CD14-positive monocyte (primary cell): ENCODE measurements at regions not wholly inside any gene's neighbourhood (a gene's known extent, or its start where the extent isn't known, plus 50 kb on each side); places are given as distances from the start of the nearest gene placed in this dataset.

Source experiments
- DNase-seq, 3 donors: peaks; one replicate each; pipeline ENCODE4 v3.0.0-alpha.2; 2011 to 2022
- H2AFZ ChIP-seq: 2 replicates; pipeline ENCODE4 v1.6.0; 2012; ENCODE audit warnings: mild to moderate bottlenecking, low read depth, low read length, inconsistent platforms; ENCODE audit not compliant: insufficient read depth, poor library complexity, severe bottlenecking
- H3K27ac ChIP-seq, 2 donors: 1 replicate in 1 of 2; 2 replicates in 1 of 2; pipeline ENCODE4 v1.5.1; 2012 to 2013; ENCODE audit warnings: low read length in 2 of 2, control low read depth in 1 of 2, inconsistent platforms in 1 of 2, low read depth in 1 of 2, mild to moderate bottlenecking in 1 of 2
- H3K27me3 ChIP-seq, 2 donors: one replicate each; pipeline versions ENCODE4 v1.6.0 to v1.6.1; 2011 to 2013; ENCODE audit warnings: low read length in 2 of 2; ENCODE audit not compliant: control insufficient read depth in 2 of 2, insufficient read depth in 2 of 2
- H3K36me3 ChIP-seq, 2 donors: replicated peaks in 1 of 2; 1 replicate in 1 of 2; 2 replicates in 1 of 2; pipeline versions ENCODE4 v1.5.1 to v1.6.1; 2012 to 2013; ENCODE audit warnings: low read length in 2 of 2, control low read depth in 1 of 2, inconsistent platforms in 1 of 2, mild to moderate bottlenecking in 1 of 2; ENCODE audit not compliant: insufficient read depth in 2 of 2, control insufficient read depth in 1 of 2
- H3K4me1 ChIP-seq, 2 donors: 1 replicate in 1 of 2; 2 replicates in 1 of 2; pipeline versions ENCODE4 v1.5.1 to v1.6.1; 2012 to 2013; ENCODE audit warnings: low read length in 2 of 2, control low read depth in 1 of 2, inconsistent platforms in 1 of 2, mild to moderate bottlenecking in 1 of 2, moderate library complexity in 1 of 2; ENCODE audit not compliant: insufficient read depth in 2 of 2, control insufficient read depth in 1 of 2
- H3K4me2 ChIP-seq: replicated peaks from 2 replicates; pipeline ENCODE3; 2012; ENCODE audit warnings: low read length, moderate library complexity, mild to moderate bottlenecking; ENCODE audit not compliant: poor library complexity, severe bottlenecking; ENCODE audit errors: extremely low read depth
- H3K4me3 ChIP-seq, 3 experiments: fragments of 200-600 bp in 1 of 3; sonication (generic) in 1 of 3; replicated peaks in 1 of 3; 1 replicate in 2 of 3; 2 replicates in 1 of 3; pipeline ENCODE4 v1.5.1; 2011 to 2013; ENCODE audit warnings: low read length in 3 of 3, mild to moderate bottlenecking in 3 of 3, control low read depth in 2 of 3, low read depth in 2 of 3, inconsistent platforms in 1 of 3, moderate library complexity in 1 of 3
- H3K79me2 ChIP-seq: 2 replicates; pipeline ENCODE4 v1.6.0; 2012; ENCODE audit warnings: mild to moderate bottlenecking, control low read depth, inconsistent platforms, low read length, moderate library complexity; ENCODE audit not compliant: insufficient read depth
- H3K9ac ChIP-seq: 2 replicates; pipeline ENCODE4 v1.6.0; 2017; ENCODE audit warnings: low read length, mild to moderate bottlenecking; ENCODE audit not compliant: insufficient read depth, poor library complexity, severe bottlenecking
- H3K9me3 ChIP-seq, 2 donors: replicated peaks in 1 of 2; 1 replicate in 1 of 2; 2 replicates in 1 of 2; pipeline versions ENCODE4 v1.5.1 to v1.6.1; 2012 to 2013; ENCODE audit warnings: low read length in 2 of 2, control low read depth in 1 of 2; ENCODE audit not compliant: control insufficient read depth in 1 of 2, insufficient read depth in 1 of 2
- H4K20me1 ChIP-seq: 2 replicates; pipeline ENCODE4 v1.6.0; 2012; ENCODE audit warnings: mild to moderate bottlenecking, low read length, control low read depth, moderate library complexity; ENCODE audit not compliant: insufficient read depth
- H3K27ac Mint-ChIP-seq, 7 donors: one replicate each; pipeline ENCODE4 v1.8.0; 2020; ENCODE audit warnings: mild to moderate bottlenecking in 7 of 7, mixed read lengths in 7 of 7, moderate library complexity in 6 of 7, inconsistent platforms in 2 of 7
- H3K27me3 Mint-ChIP-seq, 3 donors: one replicate each; pipeline ENCODE4 v1.8.0; 2021 to 2022; ENCODE audit warnings: low read depth in 3 of 3, mild to moderate bottlenecking in 3 of 3, mixed read lengths in 3 of 3, moderate library complexity in 3 of 3, inconsistent platforms in 1 of 3
- H3K36me3 Mint-ChIP-seq, 2 donors: one replicate each; pipeline ENCODE4 v1.8.0; 2020; ENCODE audit warnings: mixed read lengths in 2 of 2, inconsistent platforms in 1 of 2, mild to moderate bottlenecking in 1 of 2
- H3K4me1 Mint-ChIP-seq: one replicate; pipeline ENCODE4 v1.8.0; 2020; ENCODE audit warnings: mild to moderate bottlenecking, mixed read lengths
- H3K4me3 Mint-ChIP-seq, 2 donors: one replicate each; pipeline ENCODE4 v1.8.0; 2020; ENCODE audit warnings: mild to moderate bottlenecking in 2 of 2, mixed read lengths in 2 of 2, moderate library complexity in 1 of 2
- H3K9me3 Mint-ChIP-seq, 7 donors: one replicate each; pipeline ENCODE4 v1.8.0; 2020 to 2022; ENCODE audit warnings: mixed read lengths in 7 of 7, mild to moderate bottlenecking in 6 of 7, moderate library complexity in 6 of 7, inconsistent platforms in 2 of 7
- CTCF ChIP-seq: fragments of 200-600 bp; IDR thresholded peaks from one replicate; pipeline ENCODE4 v1.8.0; 2022; ENCODE audit warnings: antibody characterized with exemption, mild to moderate bottlenecking
- WGBS: methylation state at CpG from one replicate; pipeline ENCODE4 v1.1.5; 2013; ENCODE audit warnings: missing lambda C conversion rate; ENCODE audit not compliant: insufficient coverage; 5-methylcytosine and 5-hydroxymethylcytosine counted together
- intact Hi-C, 2 donors: fragments of 100-400 bp; cut with micrococcal nuclease; formaldehyde crosslinking; loops; one replicate each; pipeline versions ENCODE4 v1.15.0 to v1.15.1; 2023

- Mint-ChIP-seq H3K27ac (peak overlapping the region; percentile 81 to 95 (median 92)), H3K4me1 (peaks cover 32% of the 10 kb centered on the region), H3K9me3 (peaks cover 0 to 11% (median 3%) of the 10 kb centered on the region in 7 donors), H3K36me3 (peaks cover 9 to 14% of the 10 kb centered on the region in 2 donors), H3K27me3 (peaks cover 0 to 2% (median 1%) of the 10 kb centered on the region in 3 donors), H3K4me3 (peak overlapping the region; percentile 86 to 95)
- Histone ChIP-seq H3K4me3 (peak overlapping the region; percentile 62 to 81 (median 74)), H3K36me3 (no peaks in the 10 kb centered on the region), H3K27ac (peak overlapping the region; percentile 71 to 80), H3K79me2 (peaks cover 3% of the 10 kb centered on the region), H3K9ac (peak overlapping the region; percentile 77), H2AFZ (peak overlapping the region; percentile 88), H3K4me2 (peak overlapping the region; percentile 79), H3K9me3 (peaks cover 0 to 8% of the 10 kb centered on the region in 2 donors), H3K4me1 (peaks cover 27 to 30% of the 10 kb centered on the region in 2 donors), H4K20me1 (no peaks in the 10 kb centered on the region), H3K27me3 (no peaks in the 10 kb centered on the region)
- intact Hi-C loops: loop anchor here in 1 of 2 donors (5.0 kb wide), 1 partner anchor 35 kb away; no protein-coding TSS in a partner anchor
- WGBS: 2% methylated on average over 7 of the region's 18 CpGs
- peak; percentile 67 to 75 (median 74) for DNase-seq
- peak; percentile 3 for TF ChIP-seq CTCF
These were observed 88.0 kb upstream of the RPRML start for GRCh38 chr17:47066841-47067682.

- no peak for TF ChIP-seq CTCF
These were observed 87.0 kb upstream of the RPRML start for GRCh38 chr17:47066095-47066494.

More at GRCh38 chr17:47066095-47066494, 87.0 kb upstream of the RPRML start:
- Histone ChIP-seq H3K36me3 (no peaks in the 10 kb centered on the region), H2AFZ (no peak overlapping the region), H3K9me3 (peaks cover 0 to 8% of the 10 kb centered on the region in 2 donors), H3K4me2 (no peak overlapping the region), H4K20me1 (no peaks in the 10 kb centered on the region), H3K4me1 (peaks cover 17 to 20% of the 10 kb centered on the region in 2 donors), H3K79me2 (peaks cover 3% of the 10 kb centered on the region), H3K27me3 (no peaks in the 10 kb centered on the region), H3K4me3 (no peak overlapping the region), H3K27ac (no peak overlapping the region), H3K9ac (no peak overlapping the region)
- H3K4me1 Mint-ChIP-seq: peaks cover 22% of the 10 kb centered on the region
- H3K27ac Mint-ChIP-seq: peak overlapping the region in 1 of 7 donors; percentile 3
- H3K36me3 Mint-ChIP-seq: peaks cover 9 to 14% of the 10 kb centered on the region in 2 donors
- no peak overlapping the region for H3K4me3 Mint-ChIP-seq
- no peak for DNase-seq
- intact Hi-C loops: loop anchor here in 1 of 2 donors (5.0 kb wide), 1 partner anchor 36 kb away; no protein-coding TSS in a partner anchor
- peaks cover 0 to 11% (median 3%) of the 10 kb centered on the region in 7 donors for H3K9me3 Mint-ChIP-seq
- WGBS: 93% methylated on average over 4 of the region's 6 CpGs
- H3K27me3 Mint-ChIP-seq: peaks cover 0 to 2% (median 1%) of the 10 kb centered on the region in 3 donors
